GM12875 (cell line): ENCODE measurements at regions not wholly inside any gene's neighbourhood (a gene's known extent, or its start where the extent isn't known, plus 50 kb on each side); places are given as distances from the start of the nearest gene placed in this dataset.

Experiments used
- H3K4me3 ChIP-seq: one replicate; pipeline ENCODE4 v1.5.1; 2011; ENCODE audit warnings: low read depth, low read length, control low read depth
- CTCF ChIP-seq: IDR thresholded peaks from 2 replicates; pipeline ENCODE4 v1.5.1; 2011; ENCODE audit warnings: low read depth, mild to moderate bottlenecking, control low read depth, inconsistent platforms, low read length, moderate library complexity, borderline replicate concordance; ENCODE audit not compliant: insufficient read depth

GRCh38 chr7:93626869-93627268 is 52.3 kb upstream of the CALCR start:
- no peak for TF ChIP-seq CTCF
- H3K4me3 ChIP-seq = no peak overlapping the region
